ENCODE measurements at regions not wholly inside any gene's neighbourhood (a gene's known extent, or its start where the extent isn't known, plus 50 kb on each side); places are given as distances from the start of the nearest gene placed in this dataset.

DNA sequence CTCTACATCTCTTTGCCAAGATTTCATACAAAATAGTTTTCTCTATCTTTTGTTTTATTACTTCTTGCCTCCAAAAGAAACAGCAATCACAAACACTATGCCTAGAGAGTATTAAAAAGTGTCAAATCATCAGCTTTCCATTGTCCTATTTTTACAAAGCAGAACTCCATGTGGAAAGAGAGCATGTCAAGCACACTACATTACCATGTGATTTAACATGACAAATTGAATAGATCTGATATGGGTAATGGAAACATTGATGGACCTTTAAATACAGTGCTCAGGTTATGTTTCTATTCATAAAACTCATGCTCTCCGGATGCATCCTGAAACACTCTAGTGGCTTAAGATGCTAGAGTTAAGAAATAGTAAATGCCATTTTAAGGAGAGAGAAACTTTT, 791.4 kb upstream of the CTNND2 start:
- H3K36me3 ChIP-seq (ENCODE audit: insufficient read depth, insufficient read length, low read length), result no peaks in the 10 kb centered on the region
- no peaks in the 10 kb centered on the region for H3K27me3 ChIP-seq (ENCODE audit: insufficient read depth, insufficient read length)
- DNase-seq (ENCODE audit: low read depth, low spot score), result no peak
- no peak for TF ChIP-seq YY1 (IDR thresholded peaks at IDR 0.05; ENCODE audit: insufficient read depth, insufficient read length)
- TF ChIP-seq ZNF274 (IDR thresholded peaks at IDR 0.05; ENCODE audit: low read depth, low read length), result no peak
- TF ChIP-seq SUZ12 (IDR thresholded peaks at IDR 0.05; ENCODE audit: extremely low read depth, insufficient read depth, insufficient read length), result no peak
- H3K4me1 ChIP-seq (ENCODE audit: insufficient read depth, insufficient read length), result no peaks in the 10 kb centered on the region
- no peak overlapping the region for H3K9ac ChIP-seq (ENCODE audit: insufficient read length, low read depth)
- H3K9me3 ChIP-seq (ENCODE audit: insufficient read depth, low read length), result no peaks in the 10 kb centered on the region
- no peak overlapping the region for H3K4me3 ChIP-seq (ENCODE audit: insufficient read length, low read depth)

DNA sequence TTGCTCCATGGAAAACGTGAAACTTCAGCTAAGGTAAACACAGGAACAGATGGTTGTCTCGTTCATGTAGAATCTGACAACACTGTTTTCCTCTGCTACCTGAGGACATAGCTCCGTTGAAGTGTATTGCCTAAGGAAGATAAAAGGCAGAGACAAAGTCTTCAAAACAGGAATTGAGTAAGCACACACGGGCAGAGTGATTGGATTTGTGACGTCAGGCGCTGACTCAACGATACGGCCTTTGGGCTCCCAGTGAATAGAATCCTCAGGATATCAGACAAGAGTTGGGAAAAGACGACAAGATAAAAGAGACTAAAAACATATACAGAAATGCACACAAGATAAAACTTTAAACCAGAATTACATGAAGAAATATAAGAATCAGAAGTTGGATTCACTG, 787.1 kb upstream of the CTNND2 start:
- no peaks in the 10 kb centered on the region for H3K4me1 ChIP-seq (ENCODE audit: insufficient read depth, insufficient read length)
- H3K4me3 ChIP-seq (ENCODE audit: insufficient read length, low read depth), result no peak overlapping the region
- TF ChIP-seq YY1 (IDR thresholded peaks at IDR 0.05; ENCODE audit: insufficient read depth, insufficient read length) (no peak), SUZ12 (IDR thresholded peaks at IDR 0.05; ENCODE audit: extremely low read depth, insufficient read depth, insufficient read length) (no peak), ZNF274 (IDR thresholded peaks at IDR 0.05; ENCODE audit: low read depth, low read length) (no peak)
- no peaks in the 10 kb centered on the region for H3K36me3 ChIP-seq (ENCODE audit: insufficient read depth, insufficient read length, low read length)
- no peak overlapping the region for H3K9ac ChIP-seq (ENCODE audit: insufficient read length, low read depth)
- no peaks in the 10 kb centered on the region for H3K9me3 ChIP-seq (ENCODE audit: insufficient read depth, low read length)
- DNase-seq (ENCODE audit: low read depth, low spot score), result no peak
- H3K27me3 ChIP-seq (ENCODE audit: insufficient read depth, insufficient read length), result no peaks in the 10 kb centered on the region

DNA sequence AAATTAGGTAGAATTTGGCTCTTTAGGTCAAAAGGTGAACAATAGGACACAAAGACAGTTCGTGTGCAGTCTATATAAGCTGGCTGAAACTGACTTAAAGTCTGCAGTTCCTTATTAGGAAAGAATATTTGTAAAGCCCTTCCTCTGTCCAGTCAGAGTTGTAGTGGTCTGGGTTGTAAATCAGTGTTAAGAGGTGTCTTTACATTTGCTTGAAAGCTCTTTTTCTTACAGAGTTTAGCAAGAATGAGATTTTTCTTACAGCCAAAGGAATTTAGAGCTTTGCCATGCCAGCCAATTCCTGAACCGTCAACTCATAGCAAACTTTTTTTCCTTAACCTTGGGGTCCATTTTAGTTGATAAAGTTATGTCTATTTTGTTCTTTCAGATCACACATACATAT, 786.1 kb upstream of the CTNND2 start:
- TF ChIP-seq SUZ12 (IDR thresholded peaks at IDR 0.05; ENCODE audit: extremely low read depth, insufficient read depth, insufficient read length) (no peak), YY1 (IDR thresholded peaks at IDR 0.05; ENCODE audit: insufficient read depth, insufficient read length) (no peak), ZNF274 (IDR thresholded peaks at IDR 0.05; ENCODE audit: low read depth, low read length) (no peak)
- no peaks in the 10 kb centered on the region for H3K4me1 ChIP-seq (ENCODE audit: insufficient read depth, insufficient read length)
- no peaks in the 10 kb centered on the region for H3K36me3 ChIP-seq (ENCODE audit: insufficient read depth, insufficient read length, low read length)
- H3K4me3 ChIP-seq (ENCODE audit: insufficient read length, low read depth), result no peak overlapping the region
- no peaks in the 10 kb centered on the region for H3K9me3 ChIP-seq (ENCODE audit: insufficient read depth, low read length)
- no peaks in the 10 kb centered on the region for H3K27me3 ChIP-seq (ENCODE audit: insufficient read depth, insufficient read length)
- no peak overlapping the region for H3K9ac ChIP-seq (ENCODE audit: insufficient read length, low read depth)
- no peak for DNase-seq (ENCODE audit: low read depth, low spot score)

DNA sequence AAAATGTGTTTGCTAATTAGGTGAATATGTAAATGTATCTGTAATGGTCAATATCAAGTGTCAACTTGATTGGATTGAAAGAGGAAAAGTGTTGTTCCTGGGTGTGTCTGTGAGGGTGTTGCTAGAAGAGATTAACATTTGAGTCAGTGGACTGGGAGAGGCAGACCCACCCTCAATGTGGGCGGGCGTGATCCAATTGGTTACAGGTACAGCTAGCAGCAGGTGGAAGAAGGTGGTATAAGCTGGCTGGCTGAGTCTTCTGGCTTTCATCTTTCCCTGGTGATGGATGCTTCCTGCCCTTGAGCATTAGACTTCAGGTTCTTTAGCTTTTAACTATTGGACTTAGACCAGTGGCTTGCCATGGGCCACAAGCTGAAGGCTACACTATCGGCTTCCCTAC, 779.0 kb upstream of the CTNND2 start:
- no peak overlapping the region for H3K9ac ChIP-seq (ENCODE audit: insufficient read length, low read depth)
- H3K27me3 ChIP-seq (ENCODE audit: insufficient read depth, insufficient read length), result no peaks in the 10 kb centered on the region
- no peaks in the 10 kb centered on the region for H3K9me3 ChIP-seq (ENCODE audit: insufficient read depth, low read length)
- H3K4me1 ChIP-seq (ENCODE audit: insufficient read depth, insufficient read length), result no peaks in the 10 kb centered on the region
- no peaks in the 10 kb centered on the region for H3K36me3 ChIP-seq (ENCODE audit: insufficient read depth, insufficient read length, low read length)
- TF ChIP-seq YY1 (IDR thresholded peaks at IDR 0.05; ENCODE audit: insufficient read depth, insufficient read length) (no peak), SUZ12 (IDR thresholded peaks at IDR 0.05; ENCODE audit: extremely low read depth, insufficient read depth, insufficient read length) (no peak), ZNF274 (IDR thresholded peaks at IDR 0.05; ENCODE audit: low read depth, low read length) (no peak)
- no peak for DNase-seq (ENCODE audit: low read depth, low spot score)
- H3K4me3 ChIP-seq (ENCODE audit: insufficient read length, low read depth), result no peak overlapping the region

DNA sequence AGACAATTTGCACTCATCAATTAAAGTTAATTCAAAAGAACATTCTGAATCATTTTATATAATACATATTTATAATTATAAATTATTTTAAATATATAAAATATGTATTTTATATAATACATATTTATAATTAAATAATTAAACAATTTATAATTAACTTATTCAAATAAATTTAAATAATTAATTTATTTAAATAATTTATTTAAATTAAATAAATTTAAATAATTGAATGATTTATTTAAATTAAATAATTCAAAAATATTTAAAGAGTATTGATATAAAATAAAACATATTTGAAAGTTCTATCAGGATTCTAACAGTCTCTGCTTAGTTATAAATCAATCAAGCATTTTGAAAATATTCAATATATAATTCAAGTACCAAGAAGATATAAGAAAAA, 775.5 kb upstream of the CTNND2 start:
- DNase-seq (ENCODE audit: low read depth, low spot score), result no peak
- no peak overlapping the region for H3K9ac ChIP-seq (ENCODE audit: insufficient read length, low read depth)
- no peaks in the 10 kb centered on the region for H3K27me3 ChIP-seq (ENCODE audit: insufficient read depth, insufficient read length)
- TF ChIP-seq ZNF274 (IDR thresholded peaks at IDR 0.05; ENCODE audit: low read depth, low read length) (no peak), YY1 (IDR thresholded peaks at IDR 0.05; ENCODE audit: insufficient read depth, insufficient read length) (no peak), SUZ12 (IDR thresholded peaks at IDR 0.05; ENCODE audit: extremely low read depth, insufficient read depth, insufficient read length) (no peak)
- peaks cover 11% of the 10 kb centered on the region; the same call in 1 of the 2 replicates for H3K9me3 ChIP-seq (ENCODE audit: insufficient read depth, low read length)
- no peaks in the 10 kb centered on the region for H3K4me1 ChIP-seq (ENCODE audit: insufficient read depth, insufficient read length)
- no peak overlapping the region for H3K4me3 ChIP-seq (ENCODE audit: insufficient read length, low read depth)
- H3K36me3 ChIP-seq (ENCODE audit: insufficient read depth, insufficient read length, low read length), result no peaks in the 10 kb centered on the region

DNA sequence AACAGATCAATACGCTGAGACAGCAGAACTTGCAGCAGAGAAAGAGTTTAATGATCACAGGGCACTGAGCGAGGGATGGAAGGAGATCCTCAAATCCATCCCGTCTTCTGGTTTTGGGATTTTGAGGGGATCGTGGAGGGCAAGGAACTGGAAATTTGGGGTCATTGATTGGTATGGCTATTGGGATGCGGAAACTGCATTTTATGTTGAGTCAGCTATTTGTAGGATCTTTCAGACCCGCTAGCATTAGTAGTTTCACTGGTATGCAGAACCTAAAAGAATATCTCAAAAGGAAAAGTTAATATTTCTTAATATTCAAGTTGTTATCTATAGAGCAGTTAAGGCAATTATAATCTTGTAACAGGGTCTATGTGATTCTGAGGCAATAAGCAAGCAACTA, 771.7 kb upstream of the CTNND2 start:
- H3K9me3 ChIP-seq (ENCODE audit: insufficient read depth, low read length), result peaks cover 11% of the 10 kb centered on the region; the same call in 1 of the 2 replicates
- TF ChIP-seq ZNF274 (IDR thresholded peaks at IDR 0.05; ENCODE audit: low read depth, low read length) (no peak), SUZ12 (IDR thresholded peaks at IDR 0.05; ENCODE audit: extremely low read depth, insufficient read depth, insufficient read length) (no peak), YY1 (IDR thresholded peaks at IDR 0.05; ENCODE audit: insufficient read depth, insufficient read length) (no peak)

DNA sequence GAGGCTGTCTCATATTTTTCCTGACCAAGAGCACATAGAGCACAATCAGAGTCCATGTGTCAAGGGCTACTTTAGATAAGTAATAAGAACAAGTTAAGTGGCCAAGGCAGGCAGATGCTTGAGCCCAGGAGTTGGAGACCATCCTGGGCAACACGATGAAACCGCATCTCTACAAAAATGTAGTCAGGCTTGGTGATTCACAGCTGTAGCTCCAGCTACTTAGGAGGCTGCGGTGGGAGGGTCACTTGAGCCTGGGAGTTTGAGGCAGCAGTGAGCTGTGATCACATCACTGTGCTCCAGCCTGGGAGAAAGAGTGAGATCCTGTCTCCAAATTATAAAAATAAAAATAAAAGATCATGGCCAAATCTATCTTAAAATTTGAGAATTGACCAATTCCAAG, 767.9 kb upstream of the CTNND2 start:
- Histone ChIP-seq H3K9ac (ENCODE audit: insufficient read length, low read depth) (no peak overlapping the region), H3K27me3 (ENCODE audit: insufficient read depth, insufficient read length) (no peaks in the 10 kb centered on the region), H3K4me3 (ENCODE audit: insufficient read length, low read depth) (no peak overlapping the region), H3K4me1 (ENCODE audit: insufficient read depth, insufficient read length) (no peaks in the 10 kb centered on the region), H3K9me3 (ENCODE audit: insufficient read depth, low read length) (peaks cover 11% of the 10 kb centered on the region; the same call in 1 of the 2 replicates), H3K36me3 (ENCODE audit: insufficient read depth, insufficient read length, low read length) (no peaks in the 10 kb centered on the region)
- no peak for DNase-seq (ENCODE audit: low read depth, low spot score)
- TF ChIP-seq SUZ12 (IDR thresholded peaks at IDR 0.05; ENCODE audit: extremely low read depth, insufficient read depth, insufficient read length) (no peak), ZNF274 (IDR thresholded peaks at IDR 0.05; ENCODE audit: low read depth, low read length) (no peak), YY1 (IDR thresholded peaks at IDR 0.05; ENCODE audit: insufficient read depth, insufficient read length) (no peak)

More for the DNA sequence above, 771.7 kb upstream of the CTNND2 start:
- Histone ChIP-seq H3K4me1 (ENCODE audit: insufficient read depth, insufficient read length) (no peaks in the 10 kb centered on the region), H3K9ac (ENCODE audit: insufficient read length, low read depth) (no peak overlapping the region), H3K4me3 (ENCODE audit: insufficient read length, low read depth) (no peak overlapping the region), H3K27me3 (ENCODE audit: insufficient read depth, insufficient read length) (no peaks in the 10 kb centered on the region), H3K36me3 (ENCODE audit: insufficient read depth, insufficient read length, low read length) (no peaks in the 10 kb centered on the region)
- no peak for DNase-seq (ENCODE audit: low read depth, low spot score)

Measured in NT2/D1 (cell line).